SU-DHL-6 (cell line): ENCODE measurements at regions not wholly inside any gene's neighbourhood (a gene's known extent, or its start where the extent isn't known, plus 50 kb on each side); places are given as distances from the start of the nearest gene placed in this dataset.

Experiments
- H2AFZ ChIP-seq: fragments of 200-600 bp; sonication (generic); 2 replicates; pipeline ENCODE4 v1.6.1; 2014; ENCODE audit warnings: low read depth, mild to moderate bottlenecking, moderate library complexity, mixed read lengths, antibody characterized with exemption, low read length; ENCODE audit not compliant: severe bottlenecking
- H3F3A ChIP-seq: fragments of 200-600 bp; shearing (Covaris generic); 2 replicates; pipeline ENCODE4 v1.6.0; 2016; ENCODE audit warnings: antibody characterized with exemption, mild to moderate bottlenecking; ENCODE audit not compliant: insufficient read depth
- H3K27ac ChIP-seq: fragments of 200-600 bp; sonication (generic); 2 replicates; pipeline ENCODE4 v1.5.1; 2016; ENCODE audit warnings: low read depth, mild to moderate bottlenecking, low read length, moderate library complexity, mixed read lengths
- H3K27me3 ChIP-seq: fragments of 200-600 bp; sonication (generic), shearing (Covaris generic); 2 replicates; pipeline ENCODE4 v1.6.0; 2014; ENCODE audit warnings: mild to moderate bottlenecking, low read length
- H3K36me3 ChIP-seq: fragments of 200-600 bp; sonication (generic); 2 replicates; pipeline ENCODE4 v1.6.1; 2014; ENCODE audit warnings: mild to moderate bottlenecking, low read length, mixed read lengths
- H3K4me2 ChIP-seq: fragments of 300-600, 200-600 bp; shearing (Covaris generic), sonication (generic); 2 replicates; pipeline ENCODE4 v1.6.0; 2014; ENCODE audit warnings: low read length, low read depth, mild to moderate bottlenecking; ENCODE audit not compliant: poor library complexity, severe bottlenecking
- H3K4me3 ChIP-seq: fragments of 200-600 bp; sonication (generic); 2 replicates; pipeline ENCODE4 v1.5.1; 2014; ENCODE audit warnings: antibody characterized with exemption, low read length, mild to moderate bottlenecking, mixed read lengths; ENCODE audit not compliant: insufficient read depth, poor library complexity, severe bottlenecking
- H3K79me2 ChIP-seq: fragments of 200-600 bp; sonication (generic); 2 replicates; pipeline ENCODE4 v1.6.1; 2014; ENCODE audit warnings: mild to moderate bottlenecking, low read length, moderate library complexity; ENCODE audit not compliant: insufficient read depth
- H3K9ac ChIP-seq: fragments of 200-600 bp; sonication (generic); 2 replicates; pipeline ENCODE4 v1.7.0; 2014; ENCODE audit warnings: mild to moderate bottlenecking, low read length
- H3K9me2 ChIP-seq: fragments of 200-600 bp; sonication (generic); replicated peaks from 2 replicates; pipeline ENCODE4 v1.6.1; 2014; ENCODE audit warnings: low read length; ENCODE audit not compliant: insufficient read depth
- H3K9me3 ChIP-seq: fragments of 200-600 bp; sonication (generic); 2 replicates; pipeline ENCODE4 v1.6.1; 2014; ENCODE audit warnings: low read length, mixed read lengths; ENCODE audit not compliant: insufficient read depth
- H4K20me1 ChIP-seq: fragments of 200-600 bp; sonication (generic); 2 replicates; pipeline ENCODE4 v1.6.1; 2014; ENCODE audit warnings: low read depth, mild to moderate bottlenecking, antibody characterized with exemption, low read length, moderate library complexity, mixed read lengths
- CTCF ChIP-seq: fragments of 200-600 bp; sonication (generic); IDR thresholded peaks from one replicate; pipeline ENCODE4 v1.5.1; 2017; ENCODE audit warnings: antibody characterized with exemption, mild to moderate bottlenecking, low read length, moderate library complexity; ENCODE audit not compliant: insufficient read depth, poor library complexity, severe bottlenecking
- EZH2phosphoT487 ChIP-seq: fragments of 200-600 bp; sonication (generic), shearing (Covaris generic); conservative IDR thresholded peaks from 2 replicates; pipeline ENCODE4 v1.6.1; 2018; ENCODE audit warnings: mild to moderate bottlenecking, antibody characterized with exemption, low read length, moderate library complexity, mixed read lengths

- TF ChIP-seq EZH2phosphoT487 (no peak), CTCF (no peak)
- Histone ChIP-seq H3K4me3 (no peak overlapping the region), H3K9ac (no peak overlapping the region)
These were observed 259.3 kb downstream of the TBL1XR1 start for GRCh38 chr3:176937994-176938393.

GRCh38 chr3:176937541-176937940 is 259.7 kb downstream of the TBL1XR1 start:
- Histone ChIP-seq H3K27ac (no peak overlapping the region), H3K4me2 (no peak overlapping the region), H3K9me2 (no peaks in the 10 kb centered on the region), H4K20me1 (no peaks in the 10 kb centered on the region), H3K79me2 (no peaks in the 10 kb centered on the region), H3F3A (no peaks in the 10 kb centered on the region), H3K27me3 (no peaks in the 10 kb centered on the region), H2AFZ (no peak overlapping the region), H3K4me3 (no peak overlapping the region), H3K36me3 (no peaks in the 10 kb centered on the region), H3K9ac (no peak overlapping the region), H3K9me3 (no peaks in the 10 kb centered on the region)
- TF ChIP-seq EZH2phosphoT487 (no peak), CTCF (no peak)

More at GRCh38 chr3:176937994-176938393, 259.3 kb downstream of the TBL1XR1 start:
- H4K20me1 ChIP-seq, result no peaks in the 10 kb centered on the region
- no peaks in the 10 kb centered on the region for H3K36me3 ChIP-seq
- no peaks in the 10 kb centered on the region for H3K9me2 ChIP-seq
- no peaks in the 10 kb centered on the region for H3K27me3 ChIP-seq
- H3K4me2 ChIP-seq, result no peak overlapping the region
- no peaks in the 10 kb centered on the region for H3F3A ChIP-seq
- H3K9me3 ChIP-seq, result no peaks in the 10 kb centered on the region
- no peak overlapping the region for H3K27ac ChIP-seq
- no peaks in the 10 kb centered on the region for H3K79me2 ChIP-seq
- no peak overlapping the region for H2AFZ ChIP-seq

GRCh38 chr3:176935194-176935888 is 261.9 kb downstream of the TBL1XR1 start:
- no peak overlapping the region for H2AFZ ChIP-seq
- no peaks in the 10 kb centered on the region for H3K79me2 ChIP-seq
- no peaks in the 10 kb centered on the region for H4K20me1 ChIP-seq
- 0 out of 2 replicates have a peak, but pooled peaks cover 4% of the 10 kb centered on the region for H3K27me3 ChIP-seq
- H3K27ac ChIP-seq, result no peak overlapping the region
- no peak overlapping the region for H3K4me3 ChIP-seq
- no peaks in the 10 kb centered on the region for H3K36me3 ChIP-seq
- no peak overlapping the region for H3K4me2 ChIP-seq
- no peak for TF ChIP-seq EZH2phosphoT487
- no peak for TF ChIP-seq CTCF
- H3K9me3 ChIP-seq, result no peaks in the 10 kb centered on the region
- no peaks in the 10 kb centered on the region for H3F3A ChIP-seq
- H3K9me2 ChIP-seq, result no peaks in the 10 kb centered on the region
- no peak overlapping the region for H3K9ac ChIP-seq
